Ishikawa (cell line): ENCODE measurements at regions not wholly inside any gene's neighbourhood (a gene's known extent, or its start where the extent isn't known, plus 50 kb on each side); places are given as distances from the start of the nearest gene placed in this dataset.

ENCODE experiments used
- CEBPB ChIP-seq: IDR thresholded peaks from 2 replicates; pipeline ENCODE4 v1.6.1; 2012
- CREB1 ChIP-seq: IDR thresholded peaks from 2 replicates; pipeline ENCODE4 v1.6.1; 2012; ENCODE audit warnings: low read depth
- EGR1 ChIP-seq: IDR thresholded peaks from 2 replicates; pipeline ENCODE4 v1.6.1; 2012
- EP300 ChIP-seq: IDR thresholded peaks from 2 replicates; pipeline ENCODE4 v1.6.1; 2012; ENCODE audit warnings: borderline replicate concordance
- FOXM1 ChIP-seq: IDR thresholded peaks from 2 replicates; pipeline ENCODE4 v1.6.1; 2012; ENCODE audit warnings: low read depth, borderline replicate concordance
- NFIC ChIP-seq: IDR thresholded peaks from 2 replicates; pipeline ENCODE4 v1.6.1; 2012
- RAD21 ChIP-seq: IDR thresholded peaks from 2 replicates; pipeline ENCODE4 v1.6.1; 2012; ENCODE audit warnings: low read depth
- TAF1 ChIP-seq: IDR thresholded peaks from 2 replicates; pipeline ENCODE4 v1.6.1; 2012; ENCODE audit warnings: low read depth, mild to moderate bottlenecking
- TCF12 ChIP-seq: IDR thresholded peaks from 2 replicates; pipeline ENCODE4 v1.6.1; 2012; ENCODE audit warnings: low read depth
- TEAD4 ChIP-seq: IDR thresholded peaks from 2 replicates; pipeline ENCODE4 v1.6.1; 2012
- YY1 ChIP-seq: IDR thresholded peaks from 2 replicates; pipeline ENCODE4 v1.6.1; 2012; ENCODE audit warnings: low read depth
- ZBTB7A ChIP-seq: IDR thresholded peaks from 2 replicates; pipeline ENCODE4 v1.6.1; 2012; ENCODE audit warnings: low read depth
- TF ChIP-seq, protein P1 (sequence below): IDR thresholded peaks from 2 replicates; pipeline ENCODE4 v1.6.1; 2012
- TF ChIP-seq, protein P2 (sequence below): IDR thresholded peaks from 2 replicates; pipeline ENCODE4 v1.6.1; 2012
- TF ChIP-seq, protein P3 (sequence below): IDR thresholded peaks from 2 replicates; pipeline ENCODE4 v1.6.1; 2012; ENCODE audit warnings: low read depth, mild to moderate bottlenecking

DNA sequence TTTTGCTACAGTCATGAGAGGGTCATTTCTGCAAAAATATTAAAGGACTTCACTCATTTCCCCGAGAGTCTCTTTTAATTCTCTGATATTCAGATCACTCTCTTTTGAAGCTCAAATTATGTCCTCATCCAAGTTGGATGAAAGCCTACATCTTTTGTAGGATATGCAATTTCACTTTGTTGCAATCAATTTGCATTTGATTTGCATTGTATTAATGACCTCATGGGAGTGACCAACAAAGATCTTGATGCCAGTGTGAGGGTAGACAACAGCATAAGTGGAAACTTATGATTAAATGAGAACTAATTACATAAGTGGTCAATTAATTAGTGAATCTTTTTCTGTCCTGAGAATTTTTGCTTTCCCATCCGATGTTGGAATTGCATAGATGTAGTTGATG lies 60.3 kb upstream of the UPP2 start:
- TF ChIP-seq TAF1, result no peak
- no peak for TF ChIP-seq RAD21
- TF ChIP-seq CEBPB, result no peak
- TF ChIP-seq NFIC, result no peak
- no peak for TF ChIP-seq ZBTB7A
- TF ChIP-seq, protein P1, sequence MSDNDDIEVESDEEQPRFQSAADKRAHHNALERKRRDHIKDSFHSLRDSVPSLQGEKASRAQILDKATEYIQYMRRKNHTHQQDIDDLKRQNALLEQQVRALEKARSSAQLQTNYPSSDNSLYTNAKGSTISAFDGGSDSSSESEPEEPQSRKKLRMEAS, result no peak
- no peak for TF ChIP-seq YY1
- no peak for TF ChIP-seq EGR1
- TF ChIP-seq EP300, result no peak
- TF ChIP-seq TEAD4, result no peak
- TF ChIP-seq, protein P2, sequence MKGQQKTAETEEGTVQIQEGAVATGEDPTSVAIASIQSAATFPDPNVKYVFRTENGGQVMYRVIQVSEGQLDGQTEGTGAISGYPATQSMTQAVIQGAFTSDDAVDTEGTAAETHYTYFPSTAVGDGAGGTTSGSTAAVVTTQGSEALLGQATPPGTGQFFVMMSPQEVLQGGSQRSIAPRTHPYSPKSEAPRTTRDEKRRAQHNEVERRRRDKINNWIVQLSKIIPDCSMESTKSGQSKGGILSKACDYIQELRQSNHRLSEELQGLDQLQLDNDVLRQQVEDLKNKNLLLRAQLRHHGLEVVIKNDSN, result no peak
- TF ChIP-seq CREB1, result no peak

DNA sequence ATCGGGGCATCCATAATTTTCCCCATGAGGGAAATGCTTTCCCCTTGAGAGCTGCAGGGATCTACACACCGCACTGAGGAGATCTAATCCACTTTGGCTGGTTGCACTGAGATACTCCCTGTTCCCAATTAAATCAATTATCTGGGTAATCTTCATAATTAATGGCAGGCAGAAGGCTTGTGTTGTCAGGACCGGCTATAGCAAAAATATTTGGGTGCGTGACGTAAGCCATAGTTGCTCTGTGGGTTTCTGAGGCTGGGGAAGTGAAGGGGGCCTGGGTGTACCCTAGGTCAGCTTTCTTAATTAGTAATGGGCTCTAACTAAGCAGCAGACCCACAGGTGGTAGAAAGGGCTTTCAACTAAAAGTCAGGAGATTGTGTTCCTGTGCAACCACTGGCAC lies 62.8 kb upstream of the UPP2 start:
- TF ChIP-seq ZBTB7A (no peak), TAF1 (no peak), FOXM1 (no peak), CEBPB (no peak), EP300 (no peak), TCF12 (no peak), CREB1 (no peak), NFIC (no peak), TEAD4 (no peak), YY1 (no peak), EGR1 (no peak), RAD21 (no peak)
- TF ChIP-seq, protein P3, sequence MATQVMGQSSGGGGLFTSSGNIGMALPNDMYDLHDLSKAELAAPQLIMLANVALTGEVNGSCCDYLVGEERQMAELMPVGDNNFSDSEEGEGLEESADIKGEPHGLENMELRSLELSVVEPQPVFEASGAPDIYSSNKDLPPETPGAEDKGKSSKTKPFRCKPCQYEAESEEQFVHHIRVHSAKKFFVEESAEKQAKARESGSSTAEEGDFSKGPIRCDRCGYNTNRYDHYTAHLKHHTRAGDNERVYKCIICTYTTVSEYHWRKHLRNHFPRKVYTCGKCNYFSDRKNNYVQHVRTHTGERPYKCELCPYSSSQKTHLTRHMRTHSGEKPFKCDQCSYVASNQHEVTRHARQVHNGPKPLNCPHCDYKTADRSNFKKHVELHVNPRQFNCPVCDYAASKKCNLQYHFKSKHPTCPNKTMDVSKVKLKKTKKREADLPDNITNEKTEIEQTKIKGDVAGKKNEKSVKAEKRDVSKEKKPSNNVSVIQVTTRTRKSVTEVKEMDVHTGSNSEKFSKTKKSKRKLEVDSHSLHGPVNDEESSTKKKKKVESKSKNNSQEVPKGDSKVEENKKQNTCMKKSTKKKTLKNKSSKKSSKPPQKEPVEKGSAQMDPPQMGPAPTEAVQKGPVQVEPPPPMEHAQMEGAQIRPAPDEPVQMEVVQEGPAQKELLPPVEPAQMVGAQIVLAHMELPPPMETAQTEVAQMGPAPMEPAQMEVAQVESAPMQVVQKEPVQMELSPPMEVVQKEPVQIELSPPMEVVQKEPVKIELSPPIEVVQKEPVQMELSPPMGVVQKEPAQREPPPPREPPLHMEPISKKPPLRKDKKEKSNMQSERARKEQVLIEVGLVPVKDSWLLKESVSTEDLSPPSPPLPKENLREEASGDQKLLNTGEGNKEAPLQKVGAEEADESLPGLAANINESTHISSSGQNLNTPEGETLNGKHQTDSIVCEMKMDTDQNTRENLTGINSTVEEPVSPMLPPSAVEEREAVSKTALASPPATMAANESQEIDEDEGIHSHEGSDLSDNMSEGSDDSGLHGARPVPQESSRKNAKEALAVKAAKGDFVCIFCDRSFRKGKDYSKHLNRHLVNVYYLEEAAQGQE, result no peak
- TF ChIP-seq, protein P2, result no peak
- TF ChIP-seq, protein P1, result no peak

DNA sequence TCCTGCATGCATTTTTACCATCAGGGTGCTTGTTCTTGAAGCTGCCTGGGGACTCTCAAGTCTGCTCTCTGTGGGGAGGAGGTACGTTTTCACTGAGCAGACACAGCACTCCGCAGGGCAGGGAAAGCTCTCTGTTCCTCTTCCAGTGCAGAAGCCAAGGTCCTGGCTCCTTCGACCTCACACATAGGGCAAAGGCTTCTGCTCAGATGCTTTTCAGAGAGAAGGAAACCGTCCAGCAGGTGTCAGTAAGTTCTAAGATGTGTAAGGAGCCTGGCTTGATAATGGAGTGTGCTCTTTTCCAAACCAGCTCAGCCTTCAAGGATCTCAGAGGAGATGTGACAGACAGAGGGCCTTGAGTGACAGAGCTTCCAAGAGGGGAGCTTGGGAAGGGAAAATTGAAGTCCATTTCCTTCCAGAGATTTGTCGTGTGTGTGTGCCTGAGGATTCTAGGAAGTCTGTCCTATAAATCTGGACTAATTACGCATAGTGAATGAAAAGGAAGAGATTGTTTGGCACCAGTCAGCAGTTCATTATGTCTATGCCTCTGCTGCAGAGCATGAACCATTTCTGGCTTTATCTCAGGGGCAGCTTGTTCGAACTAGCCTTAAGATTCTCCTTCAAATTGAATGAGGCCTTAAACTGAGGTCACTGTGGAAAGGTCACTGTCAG lies 67.3 kb upstream of the UPP2 start:
- TF ChIP-seq RAD21 (peak; percentile 85), EGR1 (no peak), TCF12 (no peak)

DNA sequence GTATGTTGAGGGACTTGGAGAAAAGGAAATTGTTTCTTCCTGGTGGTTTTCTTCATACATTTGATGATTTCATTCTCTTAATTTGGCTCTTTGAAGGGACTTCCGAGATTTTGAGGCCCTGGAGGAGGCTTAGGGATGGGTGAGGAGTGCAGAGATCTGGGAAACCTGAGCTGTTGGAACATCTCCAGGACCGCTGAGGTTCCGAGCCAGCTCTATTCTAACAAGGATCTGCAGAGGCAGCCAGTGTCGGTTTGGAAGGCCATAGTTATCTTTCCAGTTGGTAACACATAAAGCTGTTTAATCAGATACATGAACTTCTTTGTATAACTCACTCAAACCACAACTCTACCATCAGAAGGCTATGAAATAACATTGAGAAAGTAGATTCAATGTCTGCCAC lies 70.3 kb upstream of the UPP2 start:
- no peak for TF ChIP-seq ZBTB7A
- TF ChIP-seq, protein P3, result no peak
- no peak for TF ChIP-seq RAD21
- TF ChIP-seq TEAD4, result no peak
- TF ChIP-seq TCF12, result no peak
- TF ChIP-seq CEBPB, result no peak

DNA sequence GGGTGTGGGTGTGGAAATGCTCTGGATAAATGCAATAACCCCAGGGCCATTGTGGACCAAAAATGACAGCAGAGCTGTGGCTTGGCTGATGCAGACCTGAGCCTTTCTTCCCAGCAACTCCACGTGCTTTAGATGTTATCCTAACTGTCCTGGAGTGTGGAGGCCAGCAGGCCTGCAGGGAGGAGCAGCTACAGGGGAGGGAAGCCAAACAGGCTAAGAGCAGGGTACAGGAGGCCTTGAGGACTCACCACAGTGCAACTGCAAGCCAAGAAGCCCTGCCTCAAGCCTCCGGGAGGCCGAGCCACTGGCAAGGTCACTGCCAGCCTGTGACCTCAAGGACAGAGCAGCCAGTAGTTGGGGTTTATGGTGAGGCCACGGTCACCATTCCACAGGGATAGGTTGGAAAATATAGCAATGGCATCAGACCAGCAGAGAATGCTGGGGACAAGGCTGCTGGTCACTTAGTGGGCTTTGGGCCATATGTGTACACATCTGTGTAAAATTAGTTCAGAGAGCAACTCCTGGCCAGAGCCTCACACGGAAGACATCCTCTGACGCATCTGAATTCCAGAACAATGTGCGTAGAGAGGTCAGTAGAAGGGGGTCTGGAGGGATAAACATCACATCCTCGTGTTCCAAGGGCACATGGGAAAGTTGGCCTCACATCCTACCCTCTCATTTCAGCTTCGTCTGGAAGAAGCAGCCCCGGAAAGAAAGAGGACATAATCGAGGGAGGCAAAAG lies 76.2 kb upstream of the UPP2 start:
- no peak for TF ChIP-seq ZBTB7A
- no peak for TF ChIP-seq TEAD4
- TF ChIP-seq NFIC, result no peak
- TF ChIP-seq, protein P2, result no peak
- no peak for TF ChIP-seq YY1
- no peak for TF ChIP-seq RAD21
- no peak for TF ChIP-seq FOXM1
- no peak for TF ChIP-seq EP300
- no peak for TF ChIP-seq CREB1
- TF ChIP-seq, protein P1, result no peak
- no peak for TF ChIP-seq CEBPB
- TF ChIP-seq, protein P3, result no peak
- TF ChIP-seq EGR1, result no peak
- TF ChIP-seq TAF1, result no peak
